Ectodermal cell (in vitro differentiated cells): ENCODE measurements at regions not wholly inside any gene's neighbourhood (a gene's known extent, or its start where the extent isn't known, plus 50 kb on each side); places are given as distances from the start of the nearest gene placed in this dataset.

Experiments
- H3K27ac ChIP-seq: 2 replicates; pipeline ENCODE4 v1.7.0; 2013; ENCODE audit warnings: mild to moderate bottlenecking, low read depth, low read length; ENCODE audit not compliant: insufficient read depth, poor library complexity, severe bottlenecking
- H3K27me3 ChIP-seq: 2 replicates; pipeline ENCODE4 v1.7.0; 2013; ENCODE audit warnings: mild to moderate bottlenecking, low read length; ENCODE audit not compliant: insufficient read depth, control insufficient read depth, poor library complexity, severe bottlenecking
- H3K36me3 ChIP-seq: one replicate; pipeline ENCODE4 v1.7.0; 2013; ENCODE audit warnings: low read length; ENCODE audit not compliant: control insufficient read depth, insufficient read depth
- H3K4me1 ChIP-seq: one replicate; pipeline ENCODE4 v1.7.0; 2013; ENCODE audit warnings: low read length; ENCODE audit not compliant: control insufficient read depth, insufficient read depth
- H3K4me3 ChIP-seq: 2 replicates; pipeline ENCODE4 v1.7.0; 2013; ENCODE audit warnings: low read depth, low read length, control low read depth; ENCODE audit not compliant: insufficient read depth
- H3K9me3 ChIP-seq: 2 replicates; pipeline ENCODE4 v1.7.0; 2013; ENCODE audit warnings: mild to moderate bottlenecking, low read length, moderate library complexity; ENCODE audit not compliant: control insufficient read depth
- WGBS, 2 experiments: methylation state at CpG; one replicate each; pipeline ENCODE4 v1.1.7; 2013; ENCODE audit warnings: missing lambda C conversion rate in 2 of 2; 5-methylcytosine and 5-hydroxymethylcytosine counted together

- Histone ChIP-seq H3K4me1 (no peaks in the 10 kb centered on the region), H3K27ac (no peak overlapping the region), H3K9me3 (peaks cover 5% of the 10 kb centered on the region), H3K27me3 (no peaks in the 10 kb centered on the region), H3K4me3 (no peak overlapping the region), H3K36me3 (no peaks in the 10 kb centered on the region)
- WGBS, 2 experiments: 97 to 100% methylated on average over 2 of the region's 2 CpGs
These were observed 602.7 kb upstream of the NOX3 start for GRCh38 chr6:156058356-156058755.

DNA sequence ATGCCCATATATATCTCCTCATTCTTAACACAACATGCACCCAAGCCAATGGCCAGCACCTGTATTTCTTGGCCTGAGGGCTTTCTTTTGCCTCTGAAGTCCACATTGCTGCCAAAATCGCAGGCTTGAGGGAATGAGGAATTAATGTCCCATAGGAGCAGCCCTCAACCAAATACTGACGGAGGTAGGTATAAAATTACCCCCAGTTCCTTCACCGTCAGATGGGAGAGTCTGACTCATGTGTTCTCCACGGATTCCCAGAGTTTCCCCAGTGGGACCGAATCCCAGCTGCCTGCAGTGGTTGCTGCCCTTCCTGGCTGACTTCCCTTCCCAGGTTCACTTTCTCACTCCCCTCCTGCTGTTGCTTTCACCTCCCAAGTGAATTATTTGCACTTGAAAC is 602.2 kb upstream of the NOX3 start:
- 86 to 87% methylated on average over 5 of the region's 5 CpGs for WGBS, 2 experiments

GRCh38 chr6:156056085-156056484 is 600.4 kb upstream of the NOX3 start:
- Histone ChIP-seq H3K27me3 (no peaks in the 10 kb centered on the region), H3K27ac (no peak overlapping the region), H3K9me3 (peaks cover 5% of the 10 kb centered on the region), H3K4me3 (no peak overlapping the region), H3K4me1 (no peaks in the 10 kb centered on the region), H3K36me3 (no peaks in the 10 kb centered on the region)
- WGBS, 2 experiments: 100% methylated on average over 1 of the region's 2 CpGs; no CpG with 5 or more reads in 1 of the 2 experiments

More for the DNA sequence above, 602.2 kb upstream of the NOX3 start:
- H3K27ac ChIP-seq: no peak overlapping the region
- H3K27me3 ChIP-seq: no peaks in the 10 kb centered on the region
- no peaks in the 10 kb centered on the region for H3K36me3 ChIP-seq
- no peaks in the 10 kb centered on the region for H3K4me1 ChIP-seq
- peaks cover 5% of the 10 kb centered on the region for H3K9me3 ChIP-seq
- no peak overlapping the region for H3K4me3 ChIP-seq

- 93 to 96% methylated on average over 13 of the region's 13 CpGs for WGBS, 2 experiments
- Histone ChIP-seq H3K27me3 (no peaks in the 10 kb centered on the region), H3K4me3 (no peak overlapping the region), H3K27ac (no peak overlapping the region), H3K36me3 (no peaks in the 10 kb centered on the region), H3K9me3 (peaks cover 5% of the 10 kb centered on the region), H3K4me1 (no peaks in the 10 kb centered on the region)
These were observed 598.0 kb upstream of the NOX3 start for GRCh38 chr6:156053626-156054025.

- no peak overlapping the region for H3K27ac ChIP-seq
- no peak overlapping the region for H3K4me3 ChIP-seq
- no peaks in the 10 kb centered on the region for H3K9me3 ChIP-seq
- H3K4me1 ChIP-seq: no peaks in the 10 kb centered on the region
- WGBS, 2 experiments: 95 to 97% methylated on average over 7 of the region's 8 CpGs
- H3K27me3 ChIP-seq: no peaks in the 10 kb centered on the region
- no peaks in the 10 kb centered on the region for H3K36me3 ChIP-seq
These were observed 591.3 kb upstream of the NOX3 start for GRCh38 chr6:156046841-156047449.

DNA sequence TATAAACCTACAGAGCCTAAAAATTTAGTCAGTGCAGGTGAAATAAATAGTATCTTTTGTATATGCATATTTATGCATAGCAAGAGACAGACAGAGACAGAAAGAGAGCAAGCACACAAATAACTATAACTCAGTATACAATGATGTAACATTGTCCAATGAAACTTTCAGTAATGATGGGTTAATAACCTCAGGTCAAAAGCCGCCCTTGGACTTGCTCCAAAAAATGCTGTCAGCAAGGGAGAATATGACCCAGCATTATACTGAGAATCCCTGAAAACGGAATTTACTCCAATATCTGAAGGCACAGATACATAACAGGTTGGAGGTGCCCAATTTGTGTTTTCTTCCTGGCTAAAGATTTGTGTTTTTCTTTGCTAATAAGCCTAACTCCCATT is 590.6 kb upstream of the NOX3 start:
- no peaks in the 10 kb centered on the region for H3K27me3 ChIP-seq
- no peak overlapping the region for H3K4me3 ChIP-seq
- H3K36me3 ChIP-seq: no peaks in the 10 kb centered on the region
- H3K9me3 ChIP-seq: no peaks in the 10 kb centered on the region
- H3K27ac ChIP-seq: no peak overlapping the region
- WGBS, 2 experiments: 90 to 93% methylated on average over 2 of the region's 2 CpGs
- H3K4me1 ChIP-seq: no peaks in the 10 kb centered on the region

DNA sequence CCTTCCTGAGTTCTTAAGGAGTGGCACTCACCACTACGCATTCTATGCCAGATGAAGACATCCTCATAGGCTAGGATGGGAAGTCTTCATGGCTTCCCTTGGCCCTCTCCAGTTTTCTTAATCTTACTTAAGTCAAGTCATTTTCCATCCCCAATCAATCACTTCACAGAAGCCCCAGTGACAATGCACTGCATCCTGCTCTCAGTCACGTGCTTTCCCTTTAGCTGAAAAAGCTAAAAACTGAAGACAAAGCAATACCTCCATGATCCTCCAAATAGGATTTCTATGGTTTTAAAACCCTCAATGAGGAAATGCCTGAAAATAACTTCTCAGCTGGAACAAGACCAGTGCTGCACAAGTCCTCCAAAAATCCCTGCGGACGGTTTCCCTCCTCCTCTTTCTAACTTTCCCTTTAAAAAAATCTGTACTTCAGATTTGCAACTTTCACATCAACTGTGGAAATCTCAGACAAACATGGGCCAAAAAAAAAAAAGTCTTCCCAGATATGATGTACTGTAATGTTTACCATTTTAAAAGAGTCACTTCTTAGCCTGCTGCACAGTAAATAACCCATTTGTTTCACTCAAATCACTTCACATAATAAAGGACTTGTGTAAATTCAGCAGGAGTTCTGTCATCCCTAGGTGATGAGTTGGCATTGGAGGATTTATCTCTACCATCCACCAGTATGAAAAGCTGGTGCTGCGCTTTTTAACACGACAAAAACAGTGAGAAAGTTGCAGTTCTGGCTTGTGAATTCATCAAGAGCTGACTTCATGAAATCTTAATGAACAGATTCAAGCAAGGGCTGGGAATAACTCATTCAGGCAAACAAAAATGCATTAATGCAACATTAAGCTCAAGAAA is 590.0 kb upstream of the NOX3 start:
- Histone ChIP-seq H3K27ac (no peak overlapping the region), H3K36me3 (no peaks in the 10 kb centered on the region), H3K4me3 (no peak overlapping the region), H3K4me1 (no peaks in the 10 kb centered on the region), H3K9me3 (no peaks in the 10 kb centered on the region), H3K27me3 (no peaks in the 10 kb centered on the region)
- 69 to 80% methylated on average over 6 of the region's 6 CpGs for WGBS, 2 experiments

- Histone ChIP-seq H3K27ac (no peak overlapping the region), H3K9me3 (peaks cover 4% of the 10 kb centered on the region), H3K36me3 (no peaks in the 10 kb centered on the region), H3K27me3 (no peaks in the 10 kb centered on the region), H3K4me3 (no peak overlapping the region), H3K4me1 (no peaks in the 10 kb centered on the region)
These were observed 578.0 kb upstream of the NOX3 start for GRCh38 chr6:156033598-156033997.

GRCh38 chr6:156031516-156031915 is 575.9 kb upstream of the NOX3 start:
- H3K27ac ChIP-seq: no peak overlapping the region
- WGBS, 2 experiments: 81 to 88% methylated on average over 1 of the region's 1 CpG
- peaks cover 4% of the 10 kb centered on the region for H3K9me3 ChIP-seq
- no peaks in the 10 kb centered on the region for H3K27me3 ChIP-seq
- no peaks in the 10 kb centered on the region for H3K36me3 ChIP-seq
- no peaks in the 10 kb centered on the region for H3K4me1 ChIP-seq
- no peak overlapping the region for H3K4me3 ChIP-seq

DNA sequence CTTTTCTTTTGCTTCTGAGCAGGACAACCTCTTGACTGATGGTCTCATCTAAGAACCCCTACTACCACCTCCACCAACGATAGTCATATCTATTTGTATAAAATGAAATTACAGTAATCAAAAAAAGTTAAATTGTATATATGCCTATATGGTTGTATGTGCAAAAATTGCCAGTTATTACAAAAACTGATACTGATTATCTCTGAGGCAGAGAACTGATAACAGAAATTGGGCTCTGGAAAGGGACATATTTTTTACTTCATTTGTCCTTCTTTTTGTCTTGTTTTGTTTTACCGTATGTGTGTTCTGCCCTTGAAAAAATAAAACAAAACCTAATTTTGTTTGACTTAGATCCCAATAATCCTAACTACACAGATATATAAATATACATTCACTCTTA is 574.4 kb upstream of the NOX3 start:
- H3K9me3 ChIP-seq: peaks cover 4% of the 10 kb centered on the region
- no peak overlapping the region for H3K27ac ChIP-seq
- no peaks in the 10 kb centered on the region for H3K4me1 ChIP-seq
- H3K36me3 ChIP-seq: no peaks in the 10 kb centered on the region
- H3K27me3 ChIP-seq: no peaks in the 10 kb centered on the region
- 100% methylated on average over 1 of the region's 2 CpGs for WGBS, 2 experiments
- no peak overlapping the region for H3K4me3 ChIP-seq
